Upper lobe of left lung (tissue), 6 donors: ENCODE measurements at regions not wholly inside any gene's neighbourhood (a gene's known extent, or its start where the extent isn't known, plus 50 kb on each side); places are given as distances from the start of the nearest gene placed in this dataset.

Source experiments
- ATAC-seq, 2 donors: fragments of 200-7000 bp; cut with Tn5 transposase; one replicate each; pipeline ENCODE4 v1.9.1; 2022; ENCODE audit warnings: mild to moderate bottlenecking in 2 of 2, moderate library complexity in 2 of 2; ENCODE audit not compliant: low FRiP score in 2 of 2
- DNase-seq, 2 donors: peaks; one replicate each; pipeline ENCODE4 v3.0.0-alpha.2; 2019 to 2020
- H3K27ac ChIP-seq, 4 donors: fragments of 200-600 bp; sonication (generic); one replicate each; pipeline ENCODE4 v1.5.1; 2016 to 2019
- H3K27me3 ChIP-seq, 4 donors: fragments of 200-600 bp; sonication (generic); one replicate each; pipeline ENCODE4 v1.5.1; 2017 to 2019
- H3K36me3 ChIP-seq, 4 donors: fragments of 200-600 bp; sonication (generic); one replicate each; pipeline ENCODE4 v1.5.1; 2016 to 2019
- H3K4me1 ChIP-seq, 4 donors: fragments of 200-600 bp; sonication (generic); one replicate each; pipeline ENCODE4 v1.5.1; 2018 to 2019
- H3K4me3 ChIP-seq, 4 donors: fragments of 200-600 bp; sonication (generic); one replicate each; pipeline ENCODE4 v1.5.1; 2017 to 2019; ENCODE audit warnings: mild to moderate bottlenecking in 2 of 4, moderate library complexity in 1 of 4
- H3K9me3 ChIP-seq, 4 donors: fragments of 200-600 bp; sonication (generic); one replicate each; pipeline ENCODE4 v1.5.1; 2018 to 2019
- CTCF ChIP-seq, 6 experiments: fragments of 450-650 bp in 4 of 6; fragments of 200-600 bp in 2 of 6; sonication (generic) in 2 of 6; IDR thresholded peaks; one replicate each; pipeline ENCODE4 v1.5.1; 2016 to 2019; ENCODE audit warnings: antibody characterized with exemption in 6 of 6
- EP300 ChIP-seq, 4 donors: sonication (generic); formaldehyde crosslinking; IDR thresholded peaks; one replicate each; pipeline ENCODE4 v1.5.1; 2017; ENCODE audit warnings: antibody characterized with exemption in 4 of 4, control low read depth in 2 of 4
- POLR2A ChIP-seq, 4 donors: fragments of 450-650 bp; IDR thresholded peaks; one replicate each; pipeline ENCODE4 v1.5.1; 2016 to 2017; ENCODE audit warnings: antibody characterized with exemption in 4 of 4, mild to moderate bottlenecking in 2 of 4
- POLR2AphosphoS5 ChIP-seq, 2 donors: sonication (generic); formaldehyde crosslinking; IDR thresholded peaks; one replicate each; pipeline ENCODE4 v1.5.1; 2017; ENCODE audit warnings: antibody characterized with exemption in 2 of 2
- WGBS, 2 donors: methylation state at CpG; one replicate each; pipeline ENCODE4 v1.1.5; 2017 to 2018; 5-methylcytosine and 5-hydroxymethylcytosine counted together
- donor health status: DM: no; HTN: no; CAD: no; lungs with moderate emphysema.
- donor health status: DM: no; HTN: yes; CAD: no; lungs with severe emphysema.

GRCh38 chr5:63261695-63262094 lies 683.1 kb downstream of the LRRC70 start:
- Histone ChIP-seq H3K36me3 (no peaks in the 10 kb centered on the region), H3K9me3 (no peaks in the 10 kb centered on the region), H3K4me1 (no peaks in the 10 kb centered on the region), H3K4me3 (no peak overlapping the region), H3K27me3 (no peaks in the 10 kb centered on the region), H3K27ac (no peak overlapping the region)
- no peak for DNase-seq
- no peak for ATAC-seq
- no peak for TF ChIP-seq CTCF (IDR thresholded peaks at IDR 0.05)
- TF ChIP-seq POLR2AphosphoS5 (IDR thresholded peaks at IDR 0.05), result no peak
- no peak for TF ChIP-seq EP300 (IDR thresholded peaks at IDR 0.05)

DNA sequence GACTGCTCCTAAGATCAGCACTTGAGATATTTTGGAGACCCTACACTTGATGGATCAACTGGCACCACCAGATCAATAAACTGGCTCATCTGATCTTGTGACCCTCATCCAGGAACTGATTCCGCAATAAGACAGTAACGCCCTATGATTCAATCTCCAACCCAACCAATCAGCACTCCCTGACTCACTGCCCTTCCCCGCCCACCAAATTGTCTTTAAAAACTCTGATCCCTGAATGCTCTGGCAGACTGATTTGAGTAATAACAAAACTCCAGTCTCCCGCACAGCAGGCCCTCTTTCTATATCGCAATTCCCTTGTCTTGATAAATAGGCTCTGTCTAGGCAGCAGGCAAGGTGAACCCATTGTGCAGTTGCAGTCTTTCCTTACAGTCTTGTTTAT lies 677.0 kb downstream of the LRRC70 start:
- Histone ChIP-seq H3K36me3 (no peaks in the 10 kb centered on the region), H3K27me3 (no peaks in the 10 kb centered on the region), H3K27ac (no peak overlapping the region), H3K4me3 (no peak overlapping the region), H3K9me3 (no peaks in the 10 kb centered on the region), H3K4me1 (no peaks in the 10 kb centered on the region)
- DNase-seq (no peak), ATAC-seq (no peak)
- no peak for TF ChIP-seq CTCF (IDR thresholded peaks at IDR 0.05)
- TF ChIP-seq POLR2AphosphoS5 (IDR thresholded peaks at IDR 0.05), result no peak
- no peak for TF ChIP-seq POLR2A (IDR thresholded peaks at IDR 0.05)
- no peak for TF ChIP-seq EP300 (IDR thresholded peaks at IDR 0.05)
- 84 to 91% methylated on average over 5 of the region's 5 CpGs for WGBS, 2 donors

DNA sequence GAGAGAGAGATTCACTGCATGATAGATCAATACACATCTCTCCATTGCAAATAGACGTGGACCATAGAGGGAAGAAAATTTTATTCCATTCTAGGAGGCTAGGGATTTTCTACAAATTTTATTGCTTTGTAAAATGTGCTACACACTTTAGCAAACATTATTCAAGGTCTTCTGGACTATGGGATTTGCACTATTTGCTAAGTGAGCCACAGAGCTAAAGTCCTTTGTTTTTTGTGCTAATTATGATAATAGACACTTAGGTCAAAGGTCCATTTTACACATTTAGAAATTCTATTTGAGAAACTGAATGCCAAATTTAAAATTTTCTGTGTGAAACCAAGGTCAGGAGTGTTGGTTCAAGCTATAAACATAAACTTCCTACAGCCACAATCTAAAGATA lies 672.3 kb downstream of the LRRC70 start:
- DNase-seq (no peak), ATAC-seq (no peak)
- no peak overlapping the region for H3K4me3 ChIP-seq
- WGBS, 2 donors, result 69% methylated on average over 1 of the region's 1 CpG
- H3K4me1 ChIP-seq, result no peaks in the 10 kb centered on the region
- TF ChIP-seq EP300 (IDR thresholded peaks at IDR 0.05) (no peak), POLR2A (IDR thresholded peaks at IDR 0.05) (no peak), POLR2AphosphoS5 (IDR thresholded peaks at IDR 0.05) (no peak), CTCF (IDR thresholded peaks at IDR 0.05) (no peak)
- H3K27ac ChIP-seq, result no peak overlapping the region
- H3K36me3 ChIP-seq, result no peaks in the 10 kb centered on the region
- no peaks in the 10 kb centered on the region for H3K9me3 ChIP-seq
- H3K27me3 ChIP-seq, result no peaks in the 10 kb centered on the region

GRCh38 chr5:63249960-63250359 lies 671.3 kb downstream of the LRRC70 start:
- no peaks in the 10 kb centered on the region for H3K27me3 ChIP-seq
- TF ChIP-seq POLR2A (IDR thresholded peaks at IDR 0.05) (no peak), CTCF (IDR thresholded peaks at IDR 0.05) (no peak), EP300 (IDR thresholded peaks at IDR 0.05) (no peak), POLR2AphosphoS5 (IDR thresholded peaks at IDR 0.05) (no peak)
- ATAC-seq (no peak), DNase-seq (no peak)
- H3K27ac ChIP-seq, result no peak overlapping the region
- no peaks in the 10 kb centered on the region for H3K9me3 ChIP-seq
- H3K4me3 ChIP-seq, result no peak overlapping the region
- no peaks in the 10 kb centered on the region for H3K4me1 ChIP-seq
- H3K36me3 ChIP-seq, result no peaks in the 10 kb centered on the region
- 74 to 80% methylated on average over 2 of the region's 2 CpGs for WGBS, 2 donors

- DNase-seq, result no peak
- Histone ChIP-seq H3K27ac (no peak overlapping the region), H3K4me3 (no peak overlapping the region), H3K36me3 (no peaks in the 10 kb centered on the region), H3K9me3 (no peaks in the 10 kb centered on the region), H3K27me3 (no peaks in the 10 kb centered on the region), H3K4me1 (no peaks in the 10 kb centered on the region)
- WGBS, 2 donors, result 63 to 72% methylated on average over 1 of the region's 1 CpG
- ATAC-seq, result no peak
- TF ChIP-seq POLR2AphosphoS5 (IDR thresholded peaks at IDR 0.05), result no peak
- TF ChIP-seq EP300 (IDR thresholded peaks at IDR 0.05), result no peak
- TF ChIP-seq POLR2A (IDR thresholded peaks at IDR 0.05), result no peak
- no peak for TF ChIP-seq CTCF (IDR thresholded peaks at IDR 0.05)
Measured at GRCh38 chr5:63247651-63248050, 669.0 kb downstream of the LRRC70 start.
